Esophagus squamous epithelium (tissue), 4 donors: ENCODE measurements at regions not wholly inside any gene's neighbourhood (a gene's known extent, or its start where the extent isn't known, plus 50 kb on each side); places are given as distances from the start of the nearest gene placed in this dataset.

Source experiments
- CTCF ChIP-seq, 6 experiments: fragments of 450-650 bp in 4 of 6; fragments of 200-600 bp in 2 of 6; sonication (generic) in 2 of 6; IDR thresholded peaks; one replicate each; pipeline ENCODE4 v1.5.1; 2016 to 2019; ENCODE audit warnings: antibody characterized with exemption in 6 of 6, mild to moderate bottlenecking in 4 of 6, moderate library complexity in 4 of 6
- POLR2A ChIP-seq, 4 donors: fragments of 450-650 bp; IDR thresholded peaks; one replicate each; pipeline ENCODE4 v1.6.1; 2017; ENCODE audit warnings: antibody characterized with exemption in 4 of 4, mild to moderate bottlenecking in 4 of 4, moderate library complexity in 3 of 4

- TF ChIP-seq CTCF (IDR thresholded peaks at IDR 0.05) (no peak), POLR2A (IDR thresholded peaks at IDR 0.05) (no peak)
These were observed 70.7 kb upstream of the RNF38 start for GRCh38 chr9:36470643-36471290.
